HG03196 (cell line): ENCODE measurements at regions not wholly inside any gene's neighbourhood (a gene's known extent, or its start where the extent isn't known, plus 50 kb on each side); places are given as distances from the start of the nearest gene placed in this dataset.
"Not testable (repeated sequence)": the region's sequence is repeated elsewhere in the genome, so short reads cannot be mapped to it uniquely, and the experiment has no call there.

ENCODE experiments used
- ATAC-seq: cut with Tn5 transposase; IDR thresholded peaks from one replicate; pipeline ENCODE4 v1.9.1; 2021; ENCODE audit not compliant: unreplicated experiment

- ATAC-seq = no peak
Observed at GRCh38 chr3:147471741-147472140, 62.6 kb downstream of the ZIC1 start.

GRCh38 chr3:147472846-147473245 lies 63.7 kb downstream of the ZIC1 start:
- no peak for ATAC-seq

DNA sequence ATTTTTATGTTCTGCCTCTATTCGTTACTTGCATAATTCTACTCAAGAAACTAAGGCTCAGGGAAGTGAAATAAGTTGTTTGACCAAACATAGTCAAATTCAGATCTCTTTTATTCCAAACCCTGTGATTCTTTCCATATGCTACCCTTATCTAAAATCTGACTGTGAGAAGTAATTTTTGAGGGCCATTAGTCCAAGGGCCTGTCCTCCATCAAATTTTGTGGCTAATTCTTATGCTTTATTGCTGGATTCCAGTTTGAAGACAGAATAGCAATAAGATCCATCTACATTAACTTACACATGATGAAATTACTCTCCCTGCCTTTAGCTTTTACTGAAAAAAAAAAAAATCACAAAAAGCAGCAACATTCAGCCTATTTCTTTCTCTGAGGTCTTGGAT lies 74.0 kb downstream of the ZIC1 start:
- no peak for ATAC-seq

GRCh38 chr3:147483578-147483977 lies 74.4 kb downstream of the ZIC1 start:
- no peak for ATAC-seq

GRCh38 chr3:147493065-147493464 lies 83.9 kb downstream of the ZIC1 start:
- ATAC-seq = no peak

DNA sequence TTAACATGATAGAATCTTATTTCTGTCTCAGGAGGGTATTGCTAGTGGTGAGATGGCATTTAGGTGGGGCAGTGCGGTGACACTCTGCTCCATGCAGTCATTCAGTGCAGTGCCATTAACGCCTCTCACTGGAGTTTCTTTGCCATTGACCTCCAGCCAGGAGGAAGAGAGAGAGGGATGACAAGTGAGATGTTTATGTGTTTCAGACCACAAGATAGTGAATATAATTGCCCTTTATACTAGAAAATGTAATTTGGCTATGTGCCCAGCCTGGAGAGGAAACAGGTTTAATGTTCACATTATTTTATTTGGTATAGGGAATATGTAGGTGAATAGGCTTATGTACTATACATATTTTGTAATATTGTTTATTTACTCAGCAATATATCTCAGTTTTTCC lies 84.5 kb downstream of the ZIC1 start:
- no peak for ATAC-seq

- ATAC-seq = no peak
Observed at GRCh38 chr3:147497286-147497685, 88.1 kb downstream of the ZIC1 start.

- no peak for ATAC-seq
Observed at GRCh38 chr3:147507638-147508286, 98.6 kb downstream of the ZIC1 start.

DNA sequence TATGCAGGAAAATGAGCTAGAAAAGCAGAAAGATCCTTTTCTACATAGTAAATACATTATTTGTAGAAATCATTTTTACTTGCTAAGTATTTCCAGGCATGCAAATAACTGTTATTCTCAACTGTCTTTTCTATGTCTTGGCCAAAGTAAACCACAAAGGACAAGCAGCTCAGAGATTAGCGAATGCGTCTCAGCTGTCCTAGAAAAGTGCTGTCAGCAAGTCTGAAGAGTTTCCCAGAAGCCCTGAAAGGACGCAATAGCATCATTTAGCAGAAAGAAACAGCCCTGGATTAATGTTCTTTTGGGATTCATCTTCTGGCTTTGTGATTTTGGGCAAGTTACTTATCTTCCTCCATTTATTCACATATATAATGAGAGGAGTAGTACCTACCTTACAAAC lies 100.3 kb downstream of the ZIC1 start:
- ATAC-seq = no peak

DNA sequence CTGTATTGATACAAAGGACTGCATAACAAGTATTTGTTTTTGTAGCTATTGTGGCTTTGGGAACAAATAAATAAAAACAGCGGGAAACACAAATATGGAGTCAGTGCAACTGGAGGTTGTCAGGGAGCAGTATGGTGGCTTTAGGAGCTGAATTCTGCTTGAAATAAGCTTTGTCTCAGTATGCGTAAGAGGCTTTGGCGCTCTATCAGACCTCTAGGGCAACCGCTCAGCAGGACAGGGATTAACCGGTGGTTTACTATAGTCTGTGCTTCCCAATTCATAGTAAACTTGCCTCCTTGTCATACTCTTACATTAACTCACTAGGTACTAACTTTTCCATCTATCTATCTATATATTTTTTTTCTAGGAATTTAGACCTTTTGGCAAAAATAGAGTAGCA lies 104.6 kb downstream of the ZIC1 start:
- ATAC-seq = no peak

DNA sequence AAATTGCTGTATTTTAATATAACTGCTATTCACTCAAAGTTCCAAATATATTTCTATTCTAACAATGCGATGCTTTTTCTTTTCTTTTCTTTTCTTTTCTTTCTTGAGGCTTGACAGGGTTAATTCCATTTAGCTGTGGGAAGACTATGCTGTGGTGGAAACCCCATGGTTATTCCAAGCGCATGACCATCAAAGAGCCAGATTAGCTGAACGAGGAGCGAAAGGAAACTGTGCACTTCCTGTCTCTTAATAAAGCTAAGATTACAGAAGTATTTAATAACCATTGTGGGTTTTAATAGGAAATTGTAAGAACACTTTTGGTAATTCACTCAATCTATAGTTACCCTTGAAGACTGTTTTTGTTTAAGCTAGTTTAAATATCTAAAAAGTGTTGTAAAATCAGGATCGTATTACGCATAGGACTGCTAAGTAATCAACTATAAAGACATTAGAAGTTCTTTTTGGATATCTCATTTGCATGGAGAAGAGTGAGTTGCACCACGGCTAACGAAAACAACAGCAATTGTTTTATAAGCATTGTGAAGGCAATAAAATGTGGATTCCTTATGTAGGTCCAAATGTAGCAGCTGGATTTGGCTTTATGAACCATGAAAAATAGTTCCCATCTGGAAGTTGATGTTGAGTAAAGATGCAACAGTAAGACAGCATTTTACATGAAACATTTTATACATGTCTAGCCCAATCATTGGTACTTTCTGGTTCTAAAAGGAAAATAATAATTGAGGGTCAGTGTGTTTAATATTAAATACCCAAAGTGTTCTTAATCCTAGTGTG lies 105.4 kb downstream of the ZIC1 start:
- ATAC-seq = no peak

DNA sequence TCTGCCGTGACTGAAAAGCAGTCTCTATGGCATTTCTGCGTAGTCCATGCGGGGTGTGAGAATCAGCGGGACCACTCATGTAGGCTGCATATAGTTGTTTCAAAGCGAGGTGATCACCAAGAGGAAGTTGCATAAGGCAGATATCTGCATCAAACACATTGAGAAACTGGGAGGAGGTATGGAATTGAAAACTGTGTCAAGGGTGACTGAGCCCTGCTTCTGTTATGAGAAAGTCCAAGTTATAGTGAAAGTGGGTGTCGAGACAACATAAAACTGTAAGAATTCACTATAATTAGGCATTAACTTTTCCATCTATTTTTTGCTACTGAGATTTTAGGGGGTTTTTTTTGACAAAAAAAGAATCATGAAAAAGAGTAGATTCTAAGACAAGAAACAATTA lies 109.3 kb downstream of the ZIC1 start:
- ATAC-seq = no peak

DNA sequence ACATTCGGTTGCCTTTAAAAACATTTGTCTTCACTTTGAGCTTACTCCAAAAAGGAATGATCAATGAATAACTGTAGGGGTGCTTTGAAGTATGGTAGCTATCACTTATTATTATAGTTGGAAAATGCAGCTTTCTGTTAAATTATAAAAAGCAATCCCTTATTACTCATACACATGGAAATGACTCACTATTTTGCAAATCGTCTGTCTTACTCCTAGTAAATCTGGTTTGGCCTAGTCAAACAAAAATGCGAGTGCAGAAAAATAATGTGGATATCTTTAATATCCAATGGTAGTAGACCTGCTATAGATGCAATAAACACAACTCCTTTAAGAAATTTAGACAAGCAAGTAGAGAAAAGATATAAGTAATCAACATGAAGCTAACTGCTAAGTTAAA lies 112.5 kb downstream of the ZIC1 start:
- ATAC-seq = no peak

GRCh38 chr3:147522780-147523179 lies 113.6 kb downstream of the ZIC1 start:
- not testable (repeated sequence) for ATAC-seq

- no peak for ATAC-seq
Observed at GRCh38 chr3:147529551-147529950, 120.4 kb downstream of the ZIC1 start.

DNA sequence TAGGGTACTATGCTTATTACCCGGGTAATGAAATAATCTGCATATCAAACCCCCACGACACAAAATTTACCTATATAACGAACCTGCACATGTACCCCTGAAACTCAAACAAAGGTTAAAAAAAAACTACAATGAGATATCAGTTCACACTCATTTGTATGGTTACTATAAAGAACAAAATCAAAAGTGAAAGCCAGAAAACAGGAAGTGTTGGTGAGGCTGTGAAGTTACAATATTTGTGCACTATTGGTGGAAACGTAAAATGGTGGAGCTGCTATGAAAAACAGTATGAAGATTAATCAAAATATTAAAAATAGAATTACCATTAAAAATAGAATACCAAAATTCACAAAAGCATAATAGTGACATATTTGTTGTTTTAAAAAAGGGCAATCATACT lies 128.9 kb downstream of the ZIC1 start:
- ATAC-seq = peak; percentile 58

DNA sequence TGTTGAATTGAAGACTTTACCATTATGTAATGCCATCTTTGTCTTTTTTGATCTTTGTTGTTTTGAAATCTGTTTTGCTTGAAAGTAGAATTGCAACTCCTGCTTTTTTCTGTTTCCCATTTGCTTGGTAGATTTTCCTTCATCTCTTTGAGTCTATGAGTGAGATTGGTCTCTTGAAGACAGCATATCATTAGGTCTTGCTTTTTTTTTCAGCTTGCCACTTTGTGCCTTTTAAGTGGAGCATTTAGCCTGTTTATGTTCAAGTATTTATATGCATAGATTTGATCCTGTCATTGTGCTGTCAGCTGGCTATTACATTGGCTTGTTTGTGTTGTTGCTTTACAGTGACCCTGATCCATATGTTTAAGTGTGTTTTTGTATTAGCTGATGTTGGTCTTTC lies 131.8 kb downstream of the ZIC1 start:
- ATAC-seq = no peak

DNA sequence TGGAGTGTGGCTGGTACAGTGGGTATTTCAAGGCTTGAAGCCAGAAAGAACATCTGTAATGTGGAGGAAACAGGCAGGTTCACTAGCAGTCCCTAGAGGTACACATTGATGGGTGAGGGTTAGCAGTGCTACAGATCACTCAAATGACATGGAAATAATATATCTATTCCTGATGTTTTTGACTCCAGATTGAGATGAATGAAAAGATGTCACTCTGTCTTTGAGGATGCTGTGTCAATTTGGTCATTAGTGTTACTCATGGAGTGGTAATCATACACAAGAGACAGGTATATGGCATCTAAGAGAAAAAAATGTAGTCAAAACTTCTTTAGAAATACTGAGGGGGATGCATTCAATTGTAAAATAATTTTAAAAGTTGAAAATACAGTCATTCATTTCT lies 135.1 kb downstream of the ZIC1 start:
- no peak for ATAC-seq

DNA sequence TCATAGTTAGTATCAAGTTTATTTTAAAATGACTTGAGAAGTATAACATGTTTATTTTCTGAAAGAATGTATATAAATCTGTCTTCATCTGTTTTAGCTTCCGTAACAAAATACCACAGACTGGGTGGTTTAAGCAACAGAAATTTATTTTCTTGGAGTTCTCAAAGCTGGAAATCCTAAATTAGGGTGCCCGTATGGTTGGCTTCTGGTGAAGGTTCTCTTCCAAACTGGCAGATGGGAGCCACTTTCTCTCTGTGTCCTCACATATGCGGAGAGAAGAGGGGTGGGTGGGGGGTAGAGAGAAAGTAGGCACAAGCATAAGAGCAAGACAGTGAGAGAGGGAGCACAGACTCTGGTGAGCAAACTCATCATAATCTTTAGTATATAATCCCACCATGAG lies 142.3 kb downstream of the ZIC1 start:
- ATAC-seq = no peak

DNA sequence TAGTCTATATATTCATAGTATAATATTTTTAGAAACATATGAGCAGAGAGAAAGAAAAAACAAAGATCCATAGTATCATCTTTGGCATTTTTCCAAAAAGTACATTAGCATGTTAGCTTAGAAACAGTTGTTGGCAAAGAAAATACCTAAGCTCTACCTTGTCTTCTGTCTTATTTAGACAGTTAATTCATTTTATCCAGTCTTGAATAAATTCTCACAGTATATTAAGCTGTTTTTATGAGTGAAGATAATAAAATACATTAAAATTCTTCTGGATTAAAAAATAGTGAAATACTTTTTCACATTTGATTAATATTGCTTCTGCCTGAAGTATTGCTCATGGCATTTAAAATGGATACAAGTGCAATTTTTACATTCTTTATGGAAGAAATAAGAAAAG lies 145.2 kb downstream of the ZIC1 start:
- no peak for ATAC-seq

GRCh38 chr3:147572970-147573340 lies 163.8 kb downstream of the ZIC1 start:
- ATAC-seq = no peak

DNA sequence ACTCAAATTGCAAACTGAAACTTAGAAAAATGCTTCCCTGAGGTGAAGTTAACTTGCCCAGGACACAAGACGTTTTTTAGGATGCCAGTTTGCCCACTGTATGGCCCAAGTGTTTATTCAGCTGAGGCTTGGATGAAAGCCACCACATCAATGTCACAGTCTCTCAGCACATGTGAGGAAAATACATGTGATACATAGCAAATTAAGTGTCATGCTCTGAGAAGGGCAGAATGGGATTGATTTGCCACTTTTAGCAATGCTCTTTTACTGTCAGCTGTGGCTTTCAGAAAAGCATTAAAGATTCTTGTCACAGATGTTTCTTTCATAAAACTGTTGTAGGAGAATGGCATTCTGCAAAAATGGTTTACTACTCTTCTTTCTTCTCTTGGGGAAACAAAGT lies 165.5 kb downstream of the ZIC1 start:
- ATAC-seq = no peak

DNA sequence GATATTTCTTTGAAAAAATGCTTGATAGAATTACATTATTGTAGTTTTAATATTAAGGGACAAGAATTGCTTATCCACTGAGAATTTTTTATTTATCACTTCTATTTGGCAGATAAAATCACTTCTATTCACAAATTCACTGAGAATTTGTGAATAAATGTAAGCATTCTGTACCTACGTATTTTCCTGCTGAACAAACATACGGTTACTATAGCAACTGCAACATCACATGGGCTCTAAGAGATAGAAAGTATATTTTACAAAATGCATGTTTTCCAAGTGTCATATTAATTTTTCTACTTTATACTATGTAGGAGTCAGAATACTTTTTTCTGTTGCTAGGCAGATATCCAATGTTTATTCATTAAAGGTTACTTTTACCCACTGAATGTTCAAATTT lies 166.2 kb downstream of the ZIC1 start:
- ATAC-seq = no peak
